ENCODE measurements at regions not wholly inside any gene's neighbourhood (a gene's known extent, or its start where the extent isn't known, plus 50 kb on each side); places are given as distances from the start of the nearest gene placed in this dataset.

DNA sequence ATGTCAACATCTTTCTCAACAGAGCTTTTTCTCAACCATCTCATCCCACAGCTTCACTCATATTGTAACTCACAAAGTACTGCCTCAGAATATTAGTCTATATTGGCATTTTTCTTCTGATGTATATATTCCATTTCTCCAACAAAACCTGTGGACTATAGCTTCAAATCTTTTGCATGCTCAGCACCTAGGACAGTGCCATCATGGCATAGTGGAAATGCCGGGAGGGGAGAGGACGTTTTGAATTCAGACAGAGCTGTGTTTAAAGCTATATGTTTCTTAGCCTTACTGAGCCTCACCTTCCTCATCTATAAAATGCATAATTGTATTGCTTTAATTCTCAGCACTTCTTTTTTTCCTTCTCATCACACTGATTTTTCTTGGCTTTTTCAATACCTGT, 452.6 kb downstream of the GALC start:
- 42 to 54% methylated on average over 2 of the region's 2 CpGs for WGBS, 2 donors
- Histone ChIP-seq H3K4me3 (no peak overlapping the region), H3K4me1 (no peaks in the 10 kb centered on the region), H3K27ac (no peak overlapping the region), H3K27me3 (no peaks in the 10 kb centered on the region), H3K9me3 (no peaks in the 10 kb centered on the region), H3K36me3 (no peaks in the 10 kb centered on the region)
- TF ChIP-seq EP300 (IDR thresholded peaks at IDR 0.05): no peak
- TF ChIP-seq, protein P1, sequence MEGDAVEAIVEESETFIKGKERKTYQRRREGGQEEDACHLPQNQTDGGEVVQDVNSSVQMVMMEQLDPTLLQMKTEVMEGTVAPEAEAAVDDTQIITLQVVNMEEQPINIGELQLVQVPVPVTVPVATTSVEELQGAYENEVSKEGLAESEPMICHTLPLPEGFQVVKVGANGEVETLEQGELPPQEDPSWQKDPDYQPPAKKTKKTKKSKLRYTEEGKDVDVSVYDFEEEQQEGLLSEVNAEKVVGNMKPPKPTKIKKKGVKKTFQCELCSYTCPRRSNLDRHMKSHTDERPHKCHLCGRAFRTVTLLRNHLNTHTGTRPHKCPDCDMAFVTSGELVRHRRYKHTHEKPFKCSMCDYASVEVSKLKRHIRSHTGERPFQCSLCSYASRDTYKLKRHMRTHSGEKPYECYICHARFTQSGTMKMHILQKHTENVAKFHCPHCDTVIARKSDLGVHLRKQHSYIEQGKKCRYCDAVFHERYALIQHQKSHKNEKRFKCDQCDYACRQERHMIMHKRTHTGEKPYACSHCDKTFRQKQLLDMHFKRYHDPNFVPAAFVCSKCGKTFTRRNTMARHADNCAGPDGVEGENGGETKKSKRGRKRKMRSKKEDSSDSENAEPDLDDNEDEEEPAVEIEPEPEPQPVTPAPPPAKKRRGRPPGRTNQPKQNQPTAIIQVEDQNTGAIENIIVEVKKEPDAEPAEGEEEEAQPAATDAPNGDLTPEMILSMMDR (IDR thresholded peaks at IDR 0.05): no peak
- TF ChIP-seq POLR2A (IDR thresholded peaks at IDR 0.05): no peak
- no peak for DNase-seq (ENCODE audit: low spot score in 2 of 2)

DNA sequence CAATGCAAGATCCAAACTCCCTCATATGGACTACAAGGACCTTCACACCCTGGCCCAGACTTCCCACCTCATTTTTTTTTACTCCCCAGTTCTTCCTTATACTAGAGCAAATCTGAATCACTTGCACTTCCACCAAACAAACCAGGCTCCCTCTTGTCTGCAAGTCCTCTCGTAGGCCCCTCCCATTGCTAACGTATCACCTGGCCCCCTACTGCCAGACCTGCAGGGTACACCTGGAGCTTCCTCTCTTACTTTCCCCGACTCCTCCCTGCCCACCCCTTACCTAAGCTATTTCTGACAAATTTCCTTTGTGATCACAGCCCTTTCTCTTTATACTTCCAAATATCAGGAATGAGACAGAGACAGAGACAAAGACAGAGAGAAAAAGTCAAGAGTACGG, 463.9 kb downstream of the GALC start:
- Histone ChIP-seq H3K9me3 (no peaks in the 10 kb centered on the region), H3K4me1 (peaks cover 0 to 6% (median 0%) of the 10 kb centered on the region in 4 donors), H3K36me3 (no peaks in the 10 kb centered on the region), H3K4me3 (no peak overlapping the region), H3K27ac (no peak overlapping the region), H3K27me3 (no peaks in the 10 kb centered on the region)
- TF ChIP-seq, protein P1 (IDR thresholded peaks at IDR 0.05): no peak
- no peak for TF ChIP-seq POLR2A (IDR thresholded peaks at IDR 0.05)
- no peak for TF ChIP-seq EP300 (IDR thresholded peaks at IDR 0.05)
- 75% methylated on average over 4 of the region's 4 CpGs for WGBS, 2 donors
- DNase-seq (ENCODE audit: low spot score in 2 of 2): no peak

DNA sequence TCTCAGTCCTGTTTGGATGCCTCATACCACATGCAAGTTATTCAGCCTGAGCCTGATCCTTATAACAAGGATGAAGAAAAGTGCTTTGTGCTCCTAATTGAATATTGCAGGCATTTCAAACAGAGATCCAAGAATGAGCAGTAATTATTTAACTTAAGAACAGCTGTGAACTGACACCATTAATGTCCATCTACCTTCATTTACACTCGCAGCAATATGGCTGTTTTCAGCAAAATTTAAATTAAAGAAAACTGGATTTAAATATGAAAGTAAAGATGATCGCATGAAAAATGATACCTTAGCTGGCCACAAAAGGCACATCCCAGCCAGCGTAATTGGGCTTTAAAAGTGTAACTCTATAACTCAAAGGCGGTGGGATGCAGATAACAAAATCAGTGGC, 466.3 kb downstream of the GALC start:
- WGBS, 2 donors: 61 to 66% methylated on average over 4 of the region's 4 CpGs
- Histone ChIP-seq H3K27ac (no peak overlapping the region), H3K4me3 (no peak overlapping the region), H3K4me1 (peaks cover 0 to 6% (median 0%) of the 10 kb centered on the region in 4 donors), H3K36me3 (no peaks in the 10 kb centered on the region), H3K9me3 (no peaks in the 10 kb centered on the region), H3K27me3 (no peaks in the 10 kb centered on the region)
- TF ChIP-seq EP300 (IDR thresholded peaks at IDR 0.05) (no peak), POLR2A (IDR thresholded peaks at IDR 0.05) (no peak)
- TF ChIP-seq, protein P1 (IDR thresholded peaks at IDR 0.05): no peak
- DNase-seq (ENCODE audit: low spot score in 2 of 2): no peak

DNA sequence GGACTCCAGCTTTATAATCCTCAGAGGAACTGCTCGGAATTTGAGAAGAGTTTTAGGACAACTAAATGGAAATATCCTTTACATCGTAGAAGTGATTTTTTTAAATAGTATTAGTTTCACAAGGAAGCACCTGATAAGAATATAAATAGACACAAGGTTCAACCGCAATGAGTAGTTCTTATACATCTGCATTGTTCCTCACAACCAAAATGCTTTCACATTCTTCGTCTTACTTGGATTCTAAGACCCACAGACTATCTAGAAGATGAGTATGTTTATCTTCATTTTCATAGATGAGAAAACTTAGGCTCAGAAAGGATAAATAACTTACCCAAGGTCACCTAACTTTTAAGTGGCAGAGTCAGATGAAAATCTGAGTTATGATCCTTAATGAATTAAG, 469.0 kb downstream of the GALC start:
- 81 to 88% methylated on average over 4 of the region's 4 CpGs for WGBS, 2 donors
- no peak for TF ChIP-seq EP300 (IDR thresholded peaks at IDR 0.05)
- TF ChIP-seq POLR2A (IDR thresholded peaks at IDR 0.05): no peak
- TF ChIP-seq, protein P1 (IDR thresholded peaks at IDR 0.05): no peak
- Histone ChIP-seq H3K27me3 (no peaks in the 10 kb centered on the region), H3K9me3 (no peaks in the 10 kb centered on the region), H3K36me3 (no peaks in the 10 kb centered on the region), H3K4me1 (peaks cover 0 to 6% (median 0%) of the 10 kb centered on the region in 4 donors), H3K27ac (no peak overlapping the region), H3K4me3 (no peak overlapping the region)
- DNase-seq (ENCODE audit: low spot score in 2 of 2): no peak

DNA sequence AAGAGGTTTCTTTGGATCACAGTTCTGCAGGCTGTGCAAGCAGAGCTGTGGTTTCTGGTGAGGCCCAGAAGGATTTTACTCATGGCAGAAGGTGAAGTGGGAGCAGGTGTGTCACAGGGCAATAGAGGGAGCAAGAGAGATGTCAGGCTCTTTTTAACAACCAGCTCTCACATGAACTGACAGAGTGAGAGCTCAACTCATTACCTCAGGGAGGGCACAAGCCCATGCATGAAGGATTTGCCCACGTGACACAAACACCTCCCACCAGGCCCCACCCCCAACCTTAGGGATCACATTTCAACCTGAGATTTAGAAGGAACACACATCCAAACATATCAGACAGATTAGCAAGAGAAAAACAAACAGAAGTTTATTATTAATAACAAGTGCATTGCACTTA, 470.4 kb downstream of the GALC start:
- Histone ChIP-seq H3K36me3 (no peaks in the 10 kb centered on the region), H3K27me3 (no peaks in the 10 kb centered on the region), H3K27ac (no peak overlapping the region), H3K4me1 (peaks cover 0 to 6% (median 0%) of the 10 kb centered on the region in 4 donors), H3K4me3 (no peak overlapping the region), H3K9me3 (peaks cover 0 to 3% (median 0%) of the 10 kb centered on the region in 4 donors)
- WGBS, 2 donors: 4 to 15% methylated on average over 1 of the region's 1 CpG
- DNase-seq (ENCODE audit: low spot score in 2 of 2): no peak
- TF ChIP-seq POLR2A (IDR thresholded peaks at IDR 0.05) (no peak), EP300 (IDR thresholded peaks at IDR 0.05) (no peak)
- TF ChIP-seq, protein P1 (IDR thresholded peaks at IDR 0.05): no peak
